GM12872 (cell line): ENCODE measurements at regions not wholly inside any gene's neighbourhood (a gene's known extent, or its start where the extent isn't known, plus 50 kb on each side); places are given as distances from the start of the nearest gene placed in this dataset.

Source experiments
- TF ChIP-seq, protein P1 (sequence below): IDR thresholded peaks from 3 replicates; pipeline ENCODE4 v1.5.1; 2011; ENCODE audit warnings: low read depth, mild to moderate bottlenecking, low read length, moderate library complexity; ENCODE audit not compliant: insufficient read depth

DNA sequence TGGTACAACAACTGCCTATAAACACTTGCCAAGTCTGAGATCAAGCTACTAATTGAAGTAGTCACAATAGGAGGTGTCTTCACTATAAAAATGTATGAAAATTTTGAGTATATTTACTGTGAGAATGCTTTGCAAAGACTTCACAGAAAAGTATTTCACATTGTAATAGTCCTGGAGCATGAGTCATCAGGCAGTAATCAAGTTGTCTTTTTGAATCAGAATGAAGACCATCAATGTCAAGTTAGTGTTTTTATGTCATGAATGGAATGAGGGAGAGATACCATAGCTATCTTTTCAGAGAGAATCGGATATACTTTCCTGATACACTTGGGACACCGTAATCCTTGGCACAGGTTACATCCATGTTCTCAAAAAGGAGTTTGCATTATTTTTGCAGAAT is 466.9 kb upstream of the ARRDC3 start:
- TF ChIP-seq, protein P1, sequence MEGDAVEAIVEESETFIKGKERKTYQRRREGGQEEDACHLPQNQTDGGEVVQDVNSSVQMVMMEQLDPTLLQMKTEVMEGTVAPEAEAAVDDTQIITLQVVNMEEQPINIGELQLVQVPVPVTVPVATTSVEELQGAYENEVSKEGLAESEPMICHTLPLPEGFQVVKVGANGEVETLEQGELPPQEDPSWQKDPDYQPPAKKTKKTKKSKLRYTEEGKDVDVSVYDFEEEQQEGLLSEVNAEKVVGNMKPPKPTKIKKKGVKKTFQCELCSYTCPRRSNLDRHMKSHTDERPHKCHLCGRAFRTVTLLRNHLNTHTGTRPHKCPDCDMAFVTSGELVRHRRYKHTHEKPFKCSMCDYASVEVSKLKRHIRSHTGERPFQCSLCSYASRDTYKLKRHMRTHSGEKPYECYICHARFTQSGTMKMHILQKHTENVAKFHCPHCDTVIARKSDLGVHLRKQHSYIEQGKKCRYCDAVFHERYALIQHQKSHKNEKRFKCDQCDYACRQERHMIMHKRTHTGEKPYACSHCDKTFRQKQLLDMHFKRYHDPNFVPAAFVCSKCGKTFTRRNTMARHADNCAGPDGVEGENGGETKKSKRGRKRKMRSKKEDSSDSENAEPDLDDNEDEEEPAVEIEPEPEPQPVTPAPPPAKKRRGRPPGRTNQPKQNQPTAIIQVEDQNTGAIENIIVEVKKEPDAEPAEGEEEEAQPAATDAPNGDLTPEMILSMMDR = no peak

DNA sequence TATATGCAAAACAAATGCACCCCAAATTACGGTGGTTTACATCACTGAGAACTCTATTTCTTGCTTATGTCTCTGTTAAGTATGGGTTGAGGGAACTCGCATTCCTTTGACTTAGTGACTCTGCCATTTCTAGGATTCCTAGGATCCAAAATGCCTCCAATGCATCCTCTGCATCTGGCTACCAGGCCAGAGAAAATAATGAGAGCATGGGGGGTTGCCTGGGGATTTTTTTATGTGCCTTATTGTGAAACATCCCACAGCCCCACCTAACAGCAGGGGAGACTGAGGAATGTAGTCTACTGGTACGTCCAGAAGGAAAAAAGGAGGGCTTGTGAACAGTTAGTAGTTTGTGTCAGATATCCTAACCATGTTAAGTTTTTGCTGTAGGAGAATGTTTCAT is 466.0 kb upstream of the ARRDC3 start:
- TF ChIP-seq, protein P1 = no peak

- TF ChIP-seq, protein P1 = no peak
Observed at GRCh38 chr5:91848453-91848852, 465.3 kb upstream of the ARRDC3 start.

DNA sequence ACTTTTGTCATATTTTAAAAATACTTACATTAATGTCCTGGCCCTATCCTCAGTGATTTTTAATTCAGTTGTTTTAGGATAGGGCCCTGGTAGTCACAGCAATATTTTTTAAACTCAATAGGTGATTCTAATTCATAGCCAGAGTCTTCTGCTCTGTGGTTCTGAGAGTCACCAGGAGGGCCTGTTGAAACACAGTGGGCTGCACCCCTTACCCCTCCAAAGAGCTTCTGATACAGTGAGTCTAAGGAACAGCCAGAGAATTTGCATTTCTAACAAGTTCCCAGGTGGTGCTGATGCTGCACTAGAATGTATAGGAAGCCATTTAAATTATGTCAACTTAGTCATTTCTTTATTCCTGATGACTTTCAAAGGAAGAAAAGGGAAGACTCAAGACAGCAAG is 458.3 kb upstream of the ARRDC3 start:
- TF ChIP-seq, protein P1 = no peak

GRCh38 chr5:91840412-91840811 is 457.3 kb upstream of the ARRDC3 start:
- TF ChIP-seq, protein P1 = no peak

GRCh38 chr5:91839721-91840120 is 456.6 kb upstream of the ARRDC3 start:
- TF ChIP-seq, protein P1 = no peak

- TF ChIP-seq, protein P1 = no peak
Observed at GRCh38 chr5:91839233-91839632, 456.1 kb upstream of the ARRDC3 start.
